Muscle of arm (tissue), 1 donor: ENCODE measurements at regions not wholly inside any gene's neighbourhood (a gene's known extent, or its start where the extent isn't known, plus 50 kb on each side); places are given as distances from the start of the nearest gene placed in this dataset.
A peak's percentile ranks its signal among the peaks of the same experiment; 100 is the strongest.
"Not testable (repeated sequence)": the region's sequence is repeated elsewhere in the genome, so short reads cannot be mapped to it uniquely, and the experiment has no call there.

ENCODE experiments used
- DNase-seq: peaks from one replicate; pipeline ENCODE4 v3.0.0-alpha.2; 2013

DNA sequence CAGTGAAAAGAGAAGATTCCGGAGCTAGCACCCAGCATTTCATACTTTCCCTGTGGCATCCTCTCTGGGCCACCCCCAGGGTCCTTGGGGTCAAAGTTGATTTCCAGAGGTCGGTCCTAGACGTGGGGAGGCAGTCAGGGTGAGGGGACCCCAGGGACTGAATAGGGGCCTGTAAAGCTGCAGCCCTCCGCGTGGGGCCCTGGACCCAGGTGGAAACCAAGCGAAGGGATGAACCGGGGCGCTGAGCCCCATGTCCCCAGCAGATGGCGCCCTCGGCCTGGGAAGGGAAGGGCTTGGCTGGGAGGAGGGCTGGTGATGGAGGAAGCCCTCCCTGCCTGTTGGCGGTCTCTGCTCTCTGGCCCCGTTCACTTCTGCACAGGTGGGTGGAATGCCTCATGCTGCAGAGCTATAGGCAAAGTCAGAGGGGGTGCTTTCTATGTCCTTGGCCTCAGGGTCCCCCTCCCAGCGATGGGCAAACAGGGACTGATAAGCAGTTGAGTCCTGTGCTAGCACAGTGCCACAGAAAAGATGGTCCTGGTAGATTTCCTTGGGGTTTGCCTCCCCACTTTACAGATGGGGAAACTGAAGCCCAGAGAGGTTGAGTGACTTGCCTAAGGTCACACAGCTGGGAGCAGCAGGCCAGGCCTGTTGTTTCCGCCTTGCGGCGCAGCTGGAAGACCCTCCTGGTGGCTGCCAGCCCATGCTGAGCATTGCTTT, 163.4 kb upstream of the CIBAR2 start:
- peak; percentile 72 for DNase-seq

DNA sequence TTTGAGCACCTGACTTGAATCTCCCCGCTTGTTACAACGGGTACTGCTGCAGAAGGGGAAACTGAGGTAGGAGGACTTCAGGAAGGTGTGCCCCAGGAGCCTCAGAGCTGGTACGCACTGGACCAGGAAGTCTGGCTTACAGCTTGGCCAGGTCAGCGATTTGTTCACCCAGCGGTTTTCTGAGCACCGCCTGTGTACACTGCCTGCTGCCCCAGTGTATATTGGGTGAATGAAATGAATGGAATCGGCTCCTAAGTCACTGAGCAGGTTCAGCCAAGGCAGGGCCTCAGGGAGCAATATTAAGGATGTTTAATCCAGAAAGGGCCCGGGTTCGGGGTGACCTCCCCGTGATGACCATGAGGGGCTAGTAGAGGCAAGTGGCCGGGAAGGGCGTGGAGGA, 164.0 kb upstream of the CIBAR2 start:
- no peak for DNase-seq

DNA sequence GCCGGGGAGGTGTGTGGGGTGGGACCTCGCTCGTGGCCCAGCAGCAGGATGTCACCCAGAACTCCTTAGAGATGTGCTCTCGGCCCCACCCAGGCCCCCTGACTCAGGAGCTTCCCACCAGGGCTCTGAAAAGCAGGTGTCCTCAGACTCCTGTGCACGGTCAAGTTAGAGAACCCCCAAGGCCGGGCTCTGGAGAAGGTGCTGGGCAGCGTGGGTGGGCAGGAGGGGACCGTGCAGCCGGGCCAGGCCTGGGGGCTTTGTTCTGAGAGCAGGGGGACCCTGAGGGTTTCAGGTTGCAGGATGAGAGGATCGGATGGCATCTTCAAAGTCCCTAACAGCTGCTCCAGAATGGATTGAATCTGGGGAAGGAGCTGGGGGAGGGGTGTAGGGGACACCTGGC, 164.4 kb upstream of the CIBAR2 start:
- DNase-seq: no peak

DNA sequence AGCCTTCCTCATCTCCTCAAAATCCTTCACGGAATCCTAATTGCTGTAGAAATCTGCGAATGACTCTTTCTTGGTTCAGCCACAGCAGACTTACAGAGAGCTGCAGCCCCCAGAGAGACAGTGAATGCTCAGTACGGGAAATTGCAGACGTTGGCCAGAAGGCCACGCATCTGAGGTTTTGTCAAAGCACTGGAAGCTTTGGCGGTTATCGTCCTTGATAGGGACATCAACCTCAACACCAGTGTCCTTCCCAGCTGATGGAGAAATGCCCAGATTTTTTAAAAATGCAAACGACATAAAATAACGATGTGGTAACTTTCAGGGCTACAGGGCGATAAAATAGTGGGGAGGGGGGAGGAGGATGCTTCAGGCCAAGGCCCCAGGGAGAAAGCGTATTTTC, 166.6 kb upstream of the CIBAR2 start:
- no peak for DNase-seq

DNA sequence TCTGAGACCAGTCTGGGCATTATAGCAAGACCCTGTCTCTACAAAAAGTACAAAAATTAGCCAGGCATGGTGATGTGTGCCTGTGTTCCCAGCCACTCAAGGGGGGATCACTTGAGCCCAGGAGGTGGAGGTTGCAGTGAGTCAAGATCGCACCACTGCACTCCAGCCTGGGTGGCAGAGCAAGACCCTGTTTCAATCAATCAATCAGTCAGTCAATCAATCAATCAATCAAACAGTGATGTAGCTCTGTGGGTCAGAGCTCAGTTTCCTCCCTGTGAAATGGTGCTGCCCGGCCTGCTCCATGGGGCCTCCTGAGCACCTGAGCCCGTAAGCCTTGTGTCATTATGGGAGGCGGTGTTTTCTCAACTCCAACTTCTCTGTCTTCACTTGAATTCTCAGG, 167.1 kb upstream of the CIBAR2 start:
- DNase-seq: no peak

DNA sequence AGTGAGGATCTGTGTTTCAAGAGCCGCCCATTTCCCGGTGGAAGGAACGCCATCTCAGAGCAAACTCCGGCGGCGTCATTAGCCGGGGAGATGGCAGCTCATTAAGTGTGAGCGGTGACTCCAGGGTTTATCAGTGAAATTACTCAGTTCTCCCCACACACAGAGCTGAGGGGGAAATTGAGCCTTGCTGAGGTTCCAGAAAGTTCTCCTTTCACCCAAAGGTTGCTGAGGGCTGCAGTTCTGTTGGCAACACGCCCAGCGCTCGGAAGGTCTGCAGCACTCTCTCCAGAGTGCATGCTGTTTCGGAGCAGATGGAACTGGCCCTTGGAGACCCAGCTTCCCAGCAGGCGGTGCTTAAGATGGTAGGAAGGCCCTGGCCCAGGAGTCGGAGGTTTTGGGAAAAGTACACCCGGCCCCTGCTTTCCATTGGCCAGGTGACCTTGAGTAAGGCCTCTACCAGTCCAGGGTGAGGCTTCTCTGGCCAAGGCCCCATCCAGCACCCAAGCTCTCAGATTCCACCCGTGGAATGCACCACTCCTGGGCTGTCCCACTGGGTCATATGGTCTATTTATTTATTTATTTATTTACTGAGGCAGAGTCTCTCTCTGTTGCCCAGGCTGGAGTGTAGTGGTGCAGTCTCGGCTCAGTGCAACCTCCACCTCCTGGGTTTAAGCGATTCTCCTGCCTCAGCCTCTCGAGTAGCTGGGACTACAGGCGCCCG, 167.7 kb upstream of the CIBAR2 start:
- no peak for DNase-seq

DNA sequence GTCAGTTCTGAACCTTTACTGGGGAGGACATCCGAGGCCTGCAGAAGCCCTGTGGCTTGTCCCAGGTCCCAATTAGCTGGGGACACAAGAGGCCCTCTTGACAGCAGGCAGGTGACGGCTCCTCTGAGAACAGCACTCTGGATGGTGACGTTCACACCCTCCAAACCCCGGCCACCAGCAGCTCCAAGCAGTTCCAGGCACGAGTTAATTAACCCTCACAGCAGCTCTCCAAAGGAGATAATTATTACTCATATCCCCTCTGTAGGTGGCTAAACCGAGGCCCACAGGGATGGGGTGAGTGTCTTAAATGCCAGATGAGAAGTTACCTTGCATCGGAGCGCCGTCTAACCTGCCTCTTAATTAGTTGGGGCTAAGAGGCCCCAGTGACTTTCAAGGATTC, 168.9 kb upstream of the CIBAR2 start:
- DNase-seq: no peak

DNA sequence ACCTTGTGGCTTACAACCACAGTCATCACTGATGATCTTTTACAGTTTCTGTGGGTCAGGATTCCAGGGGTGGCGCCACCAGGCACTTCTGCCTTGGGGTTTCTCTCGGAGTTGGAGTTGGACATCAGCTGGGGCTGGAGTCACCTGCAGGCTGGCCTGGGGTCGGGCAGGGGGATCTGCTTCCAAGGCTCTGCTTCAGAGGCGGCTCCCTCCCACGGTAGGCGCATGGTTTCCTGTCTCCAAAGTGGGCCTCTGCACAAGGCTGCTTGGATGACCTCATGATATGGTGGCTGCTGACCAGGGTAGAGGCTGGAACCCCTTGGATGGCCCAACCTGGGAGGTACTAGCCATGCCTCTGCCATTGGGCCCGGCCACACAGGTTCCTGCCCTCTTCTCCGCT, 170.6 kb upstream of the CIBAR2 start:
- DNase-seq: no peak

DNA sequence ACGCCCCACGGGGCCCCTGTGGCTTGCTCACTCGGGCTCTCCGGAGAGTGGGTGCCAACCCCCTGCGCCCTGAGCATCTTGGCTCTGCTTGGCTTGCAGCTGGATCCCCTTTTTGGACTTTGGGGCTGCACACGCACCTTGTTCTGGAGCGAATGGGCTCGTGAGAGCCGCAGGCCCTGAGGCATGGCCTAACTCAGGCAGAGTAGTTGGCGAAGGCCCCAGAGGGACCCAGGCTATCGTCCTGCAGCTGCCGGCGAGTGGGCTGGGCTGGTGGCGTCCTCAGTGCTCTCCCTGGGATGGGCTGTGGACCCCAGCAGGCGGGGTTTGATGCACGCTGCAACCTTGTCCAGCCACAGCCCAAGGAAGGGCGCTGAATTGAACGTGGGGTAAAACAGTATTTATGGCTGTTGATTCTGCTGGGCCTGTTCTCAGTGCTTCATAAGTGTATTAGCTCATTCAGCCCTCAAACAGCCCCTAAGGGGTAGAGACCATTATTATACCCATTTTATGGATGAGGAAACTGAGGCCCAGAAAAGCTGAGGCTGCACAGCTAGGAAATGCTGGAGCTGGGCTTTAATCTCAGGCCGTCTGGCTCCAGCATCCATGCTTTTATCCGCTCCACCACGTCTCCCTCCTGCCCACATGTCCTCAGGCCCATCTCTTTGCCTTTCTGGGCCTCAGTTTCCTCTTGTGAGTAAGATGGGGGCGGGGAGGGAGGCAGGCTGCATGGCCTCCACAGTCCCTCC, 171.2 kb upstream of the CIBAR2 start:
- DNase-seq: no peak

DNA sequence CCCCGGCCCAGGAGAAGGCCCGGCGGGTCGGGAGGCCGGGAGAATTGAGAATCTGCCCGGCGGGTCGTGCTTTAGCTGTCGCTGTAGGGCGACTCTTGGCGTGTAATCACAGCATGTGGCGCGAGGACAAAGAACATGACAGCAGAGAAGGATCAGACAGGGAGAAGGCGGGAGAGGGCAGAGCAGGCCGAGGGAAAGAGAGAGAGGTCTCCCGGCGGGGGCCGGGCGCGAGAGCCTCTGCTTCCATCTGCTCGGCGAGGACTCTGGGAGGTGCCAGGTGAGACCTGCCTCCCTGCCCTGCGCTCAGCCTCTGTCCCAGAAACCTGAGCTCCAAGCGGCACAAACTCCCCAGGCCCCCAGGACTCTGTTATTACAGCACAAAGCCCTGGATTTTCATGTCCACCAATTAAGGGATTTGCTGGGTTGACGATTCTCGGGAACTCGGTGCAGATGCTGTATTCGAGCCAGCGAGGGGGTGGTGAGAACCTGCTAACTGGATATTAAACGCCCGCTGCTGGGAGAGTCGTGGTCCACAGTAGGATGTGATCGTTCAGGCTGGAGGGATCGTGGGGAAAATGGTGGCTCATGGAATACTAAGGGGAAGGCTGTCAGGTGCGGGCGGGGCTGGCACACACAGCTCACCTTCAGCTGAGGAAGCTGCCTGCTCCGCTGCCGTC, 172.0 kb upstream of the CIBAR2 start:
- no peak for DNase-seq

DNA sequence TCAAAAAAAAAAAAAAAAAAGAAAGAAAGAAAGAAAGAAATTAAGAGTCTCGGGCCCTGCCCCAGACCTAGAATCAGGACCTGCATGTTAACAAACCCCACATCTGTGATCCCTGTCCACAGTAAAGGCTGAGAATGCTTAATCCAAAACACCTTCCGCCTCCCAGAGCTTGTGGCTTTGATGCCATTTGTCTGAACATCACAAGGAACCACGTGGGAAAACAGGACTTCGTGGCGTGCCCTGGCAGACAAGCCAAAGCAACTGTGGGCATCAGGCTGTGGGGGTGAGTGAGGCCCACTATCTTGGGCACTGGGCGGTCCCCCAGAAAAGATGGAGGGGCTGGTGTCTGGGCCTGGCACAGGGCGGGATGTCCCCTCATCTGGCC, 173.4 kb upstream of the CIBAR2 start:
- DNase-seq: no peak

DNA sequence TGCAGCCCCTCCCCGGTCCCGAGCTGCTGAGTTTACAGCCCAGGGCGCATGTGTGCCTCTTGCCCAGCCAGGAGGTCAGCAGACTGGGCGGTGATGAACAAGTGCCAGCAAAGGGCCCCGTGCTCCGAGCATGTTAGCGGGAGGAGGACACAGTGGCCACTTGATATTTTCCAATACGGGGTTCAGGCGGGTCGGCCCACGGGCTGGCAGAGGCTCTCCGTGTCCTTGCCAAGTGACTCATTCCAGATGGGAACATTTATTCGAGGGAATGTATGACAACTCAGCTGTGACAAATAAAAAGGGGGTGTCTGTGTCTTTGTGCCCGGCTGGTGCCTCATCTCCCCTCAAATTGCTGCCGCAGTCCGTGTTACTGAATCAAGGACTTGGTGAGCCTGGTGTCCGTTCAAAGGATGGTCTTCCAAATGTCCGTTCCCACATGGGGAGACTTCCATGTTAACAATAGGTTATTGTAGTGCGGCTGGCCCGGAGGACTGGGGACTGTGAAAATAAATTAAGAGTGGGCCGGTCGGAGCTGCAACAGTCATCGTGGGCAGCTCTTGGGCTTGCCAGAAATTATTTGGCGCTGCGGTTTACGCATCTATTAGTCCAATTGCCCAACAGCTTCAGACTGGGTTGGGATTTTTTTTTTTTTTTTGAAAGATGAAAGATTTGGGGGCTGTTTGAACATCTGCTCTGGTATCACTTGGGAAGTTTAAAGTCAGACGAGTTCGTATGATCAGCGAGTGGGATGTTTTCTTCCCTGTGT, 174.0 kb upstream of the CIBAR2 start:
- no peak for DNase-seq

DNA sequence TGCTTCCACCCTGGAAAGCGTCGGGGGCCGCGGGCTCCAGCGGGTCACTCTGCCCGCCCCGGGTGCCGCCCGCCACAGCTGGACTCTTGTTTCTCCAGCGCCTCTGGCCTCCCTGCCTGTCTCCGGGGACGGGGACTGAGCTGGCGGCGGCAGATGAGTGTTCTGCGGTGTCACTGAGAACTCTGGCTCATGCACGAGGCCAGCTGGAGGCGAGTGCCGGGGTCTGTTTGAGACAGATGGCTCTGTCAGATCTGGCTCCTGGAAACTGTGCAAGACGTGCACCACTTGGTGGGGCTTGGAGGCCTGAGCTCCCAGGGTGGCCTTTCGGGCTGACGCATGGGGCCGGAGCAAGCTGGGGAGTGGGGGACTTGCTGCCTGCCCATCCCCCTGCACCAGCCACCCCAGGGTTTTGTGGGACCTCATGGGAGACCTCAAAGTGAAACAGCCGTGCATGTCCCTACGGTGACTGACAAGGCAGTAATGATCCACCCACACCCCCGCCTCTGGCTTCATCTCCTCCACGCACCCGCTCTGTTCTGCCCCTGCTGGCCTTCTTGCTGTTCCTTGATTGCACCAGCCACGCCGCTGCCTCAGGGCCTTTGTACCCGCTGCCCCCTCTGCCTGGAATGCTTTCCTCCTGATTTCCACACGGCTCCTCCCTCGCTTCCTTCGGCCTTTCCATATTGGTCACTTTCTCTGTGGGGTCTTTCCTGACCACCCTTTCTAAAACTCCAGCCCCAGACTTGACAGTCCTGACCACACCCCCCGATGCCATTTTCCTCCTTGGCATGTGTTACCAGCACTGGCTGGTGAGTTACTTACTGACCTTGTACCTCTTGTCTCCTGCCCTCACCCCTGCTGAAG, 174.9 kb upstream of the CIBAR2 start:
- peak; percentile 56 for DNase-seq

DNA sequence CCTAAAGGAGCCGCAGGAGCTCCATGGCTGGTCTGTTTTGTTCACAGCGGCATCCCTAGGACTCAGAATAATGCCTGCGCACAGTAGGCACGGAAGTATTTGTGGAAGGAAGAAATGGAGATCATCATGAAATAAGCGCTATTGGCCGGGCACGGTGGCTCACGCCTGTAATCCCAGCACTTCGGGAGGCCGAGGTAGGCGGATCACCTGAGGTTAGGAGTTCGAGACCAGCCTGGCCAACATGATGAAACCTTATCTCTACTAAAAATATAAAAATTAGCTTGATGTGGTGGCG, 175.5 kb upstream of the CIBAR2 start:
- not testable (repeated sequence) for DNase-seq

DNA sequence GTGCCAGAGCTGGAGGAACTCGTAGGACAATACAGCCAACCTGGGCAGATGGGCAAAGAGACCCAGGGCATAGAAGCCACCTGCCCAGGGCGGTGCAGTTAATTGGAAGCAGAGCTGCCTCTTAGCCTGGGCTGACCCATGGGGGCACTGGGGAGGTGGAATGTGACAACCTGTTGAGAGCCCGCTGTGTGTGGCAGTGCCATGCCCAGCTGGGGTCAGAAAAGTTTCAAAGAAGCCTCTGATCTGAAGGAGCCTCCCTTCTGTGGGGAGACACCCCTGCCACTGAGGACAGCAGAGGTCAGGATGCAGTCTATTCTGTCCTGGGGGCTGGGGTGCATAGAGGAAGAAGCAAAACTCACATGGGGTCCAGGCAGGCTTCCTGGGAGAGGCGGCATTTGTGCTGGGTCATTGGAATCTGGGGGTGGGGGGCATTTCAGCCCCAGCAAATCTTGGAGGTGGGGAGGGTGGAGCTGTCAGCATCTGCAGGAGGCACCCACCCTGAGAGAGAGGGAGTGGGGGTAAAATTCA, 176.1 kb upstream of the CIBAR2 start:
- DNase-seq: no peak

DNA sequence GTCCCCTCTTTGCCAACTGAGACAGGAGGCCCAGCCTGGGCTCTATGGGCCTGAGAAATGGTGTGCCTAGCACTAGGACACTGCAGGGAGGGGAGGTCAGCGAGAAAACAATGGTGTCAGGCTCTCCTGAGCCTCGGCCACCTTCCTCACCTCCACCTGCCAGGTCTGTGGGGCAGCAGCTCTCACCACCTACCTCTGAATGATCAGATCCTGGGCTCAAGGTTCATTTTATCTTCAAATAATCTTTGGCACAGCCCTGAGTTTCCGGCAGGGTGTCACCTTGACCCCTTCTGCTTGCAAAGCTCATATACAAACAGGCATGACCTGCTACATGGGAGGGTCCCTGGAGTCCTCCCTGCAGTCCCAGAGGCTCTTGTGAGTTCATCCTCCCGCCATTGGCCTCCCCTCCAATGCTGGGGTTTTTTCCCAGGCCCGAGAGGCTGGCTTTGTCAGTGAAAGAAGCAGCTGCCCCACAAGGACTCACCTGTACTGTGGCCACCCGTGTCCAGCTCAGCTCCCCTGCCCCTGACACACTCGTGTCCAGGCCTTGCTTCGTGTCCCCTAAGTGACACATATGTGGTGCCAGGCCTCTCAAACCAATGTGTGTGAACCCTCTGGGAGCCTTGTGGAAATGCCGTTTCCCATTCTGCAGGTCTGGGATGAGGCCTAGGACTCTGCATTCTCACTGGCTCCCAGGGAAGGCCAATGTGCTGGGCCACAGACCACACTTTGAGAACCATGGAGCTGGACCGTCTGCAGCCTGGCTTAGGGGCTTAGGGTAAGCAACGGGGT, 176.8 kb upstream of the CIBAR2 start:
- no peak for DNase-seq

DNA sequence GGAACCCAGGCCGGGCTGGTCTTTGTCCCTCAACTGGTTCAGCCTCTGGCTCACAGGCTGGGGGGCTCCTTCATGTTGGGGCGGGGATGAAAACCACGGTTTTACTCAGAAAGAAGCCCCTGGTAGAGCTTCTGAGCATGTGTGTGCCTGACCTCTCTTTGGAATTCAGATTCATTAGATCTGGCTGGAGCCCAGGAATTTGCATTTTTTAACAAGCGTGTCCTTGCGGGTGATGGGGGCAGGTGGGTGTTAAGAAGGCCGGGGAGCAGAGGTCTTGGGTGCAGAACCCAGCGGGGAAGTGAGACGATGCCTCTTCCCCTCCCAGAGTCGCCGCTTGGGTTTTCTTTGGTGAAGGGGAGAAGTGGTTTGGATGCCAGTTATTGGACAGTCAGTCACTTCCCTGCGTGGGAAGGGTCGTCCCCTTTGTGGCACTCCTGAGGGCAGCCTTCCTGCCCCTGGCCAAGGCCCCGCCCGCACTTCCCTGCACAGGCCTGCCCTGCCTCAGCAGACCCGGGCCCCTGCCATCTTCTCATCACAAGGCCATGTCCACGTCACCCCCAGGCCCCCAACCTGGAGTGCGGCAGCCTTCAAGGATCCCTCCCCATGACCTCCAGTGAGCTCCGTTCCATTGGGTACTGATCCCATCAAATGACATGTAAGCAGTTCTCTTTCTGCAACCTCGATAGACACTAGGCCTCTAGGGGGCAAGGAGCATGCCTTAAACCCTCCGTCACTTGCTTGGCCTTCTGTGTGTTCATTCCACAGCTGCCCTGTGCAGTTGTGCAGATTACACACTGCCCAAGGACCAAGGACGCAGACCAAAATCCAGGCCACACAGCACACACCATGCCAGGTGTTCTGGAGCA, 177.7 kb upstream of the CIBAR2 start:
- no peak for DNase-seq

DNA sequence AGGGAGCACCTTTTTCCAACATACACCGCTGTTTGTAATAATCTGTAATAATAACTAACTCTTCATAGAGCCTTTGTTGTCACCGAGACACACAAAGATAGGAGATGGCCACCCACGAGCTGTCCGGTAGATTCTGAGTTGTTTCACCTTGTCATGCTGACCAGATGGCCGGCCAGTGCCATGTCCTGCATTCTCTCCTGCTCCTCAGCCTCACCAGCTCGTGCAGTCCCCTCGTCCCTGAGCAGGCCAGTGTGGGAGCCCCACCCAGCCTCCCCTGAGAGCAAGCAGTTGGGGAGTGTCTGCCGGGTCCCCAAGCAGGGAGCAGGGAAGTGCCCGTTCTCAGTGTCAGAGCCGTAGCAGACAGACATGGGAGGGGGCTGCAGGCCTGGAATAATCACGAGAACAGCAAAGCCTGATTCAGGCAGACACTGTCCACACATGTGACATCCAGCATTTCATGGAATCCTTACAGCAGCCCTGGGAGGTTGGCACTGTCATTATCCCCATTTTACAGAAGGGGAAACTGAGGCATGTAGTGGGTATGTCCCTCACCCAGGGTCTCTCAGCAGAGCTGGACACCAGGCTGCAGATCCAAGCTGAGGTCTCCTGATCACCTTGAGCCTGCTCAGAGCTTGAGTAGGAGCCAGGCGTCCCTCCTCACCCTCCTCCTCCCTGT, 178.5 kb upstream of the CIBAR2 start:
- no peak for DNase-seq
